ENCODE measurements at regions not wholly inside any gene's neighbourhood (a gene's known extent, or its start where the extent isn't known, plus 50 kb on each side); places are given as distances from the start of the nearest gene placed in this dataset.

- DNase-seq (ENCODE audit: low spot score in 2 of 2) = no peak
- no peak overlapping the region for H3K4me3 ChIP-seq (ENCODE audit: low read depth, poor library complexity, severe bottlenecking)
- intact Hi-C loops (cut with DNase I; ENCODE audit: low total_unique reads) = no loop called here
- WGBS, 2 donors = 29 to 49% methylated on average over 6 of the region's 6 CpGs
- no peak for TF ChIP-seq POLR2A (IDR thresholded peaks at IDR 0.05)
- TF ChIP-seq, protein P1, sequence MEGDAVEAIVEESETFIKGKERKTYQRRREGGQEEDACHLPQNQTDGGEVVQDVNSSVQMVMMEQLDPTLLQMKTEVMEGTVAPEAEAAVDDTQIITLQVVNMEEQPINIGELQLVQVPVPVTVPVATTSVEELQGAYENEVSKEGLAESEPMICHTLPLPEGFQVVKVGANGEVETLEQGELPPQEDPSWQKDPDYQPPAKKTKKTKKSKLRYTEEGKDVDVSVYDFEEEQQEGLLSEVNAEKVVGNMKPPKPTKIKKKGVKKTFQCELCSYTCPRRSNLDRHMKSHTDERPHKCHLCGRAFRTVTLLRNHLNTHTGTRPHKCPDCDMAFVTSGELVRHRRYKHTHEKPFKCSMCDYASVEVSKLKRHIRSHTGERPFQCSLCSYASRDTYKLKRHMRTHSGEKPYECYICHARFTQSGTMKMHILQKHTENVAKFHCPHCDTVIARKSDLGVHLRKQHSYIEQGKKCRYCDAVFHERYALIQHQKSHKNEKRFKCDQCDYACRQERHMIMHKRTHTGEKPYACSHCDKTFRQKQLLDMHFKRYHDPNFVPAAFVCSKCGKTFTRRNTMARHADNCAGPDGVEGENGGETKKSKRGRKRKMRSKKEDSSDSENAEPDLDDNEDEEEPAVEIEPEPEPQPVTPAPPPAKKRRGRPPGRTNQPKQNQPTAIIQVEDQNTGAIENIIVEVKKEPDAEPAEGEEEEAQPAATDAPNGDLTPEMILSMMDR (IDR thresholded peaks at IDR 0.05) = no peak
Observed at GRCh38 chr2:151007365-151007764, 254.3 kb downstream of the RBM43 start.

GRCh38 chr2:151002959-151003600 lies 258.6 kb downstream of the RBM43 start:
- 51 to 57% methylated on average over 5 of the region's 5 CpGs for WGBS, 2 donors
- TF ChIP-seq, protein P1 (IDR thresholded peaks at IDR 0.05) = no peak
- TF ChIP-seq POLR2A (IDR thresholded peaks at IDR 0.05) = no peak
- DNase-seq (ENCODE audit: low spot score in 2 of 2) = no peak
- intact Hi-C loops (cut with DNase I; ENCODE audit: low total_unique reads) = no loop called here
- no peak overlapping the region for H3K4me3 ChIP-seq (ENCODE audit: low read depth, poor library complexity, severe bottlenecking)

DNA sequence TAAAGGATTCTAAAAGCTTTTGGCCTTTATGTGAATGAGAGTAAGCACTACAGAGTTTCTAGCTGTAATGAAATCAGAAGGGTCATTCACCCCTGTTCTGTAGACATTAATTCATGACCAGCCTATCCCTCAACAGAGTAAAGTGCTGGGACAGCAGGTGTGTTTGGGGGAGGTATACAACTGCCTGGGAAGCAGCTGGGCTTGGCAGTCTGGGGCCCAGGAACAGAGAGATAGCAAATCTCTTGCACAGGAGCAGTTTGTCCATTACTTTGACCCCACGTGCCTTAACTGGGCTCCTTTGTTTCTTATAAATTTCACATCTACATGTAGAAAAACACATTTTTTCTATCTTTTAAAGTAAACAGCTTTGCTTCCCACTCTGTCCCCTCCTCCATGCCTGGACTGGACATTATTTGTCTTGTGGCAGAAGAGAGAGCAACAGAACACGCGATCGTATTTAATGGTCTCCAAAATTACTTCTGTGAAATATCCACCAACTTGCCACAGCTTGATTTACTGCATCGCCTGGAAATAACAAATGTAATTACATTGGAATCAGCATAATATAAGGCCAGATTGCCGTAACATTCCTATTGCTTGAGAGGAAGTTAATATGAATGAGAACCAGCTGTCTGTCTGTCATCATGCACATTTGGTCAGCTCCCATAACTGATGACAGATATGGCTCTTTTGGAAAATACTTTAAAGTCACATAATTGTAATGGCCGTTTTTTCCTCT lies 263.8 kb downstream of the RBM43 start:
- WGBS, 2 donors = 48 to 58% methylated on average over 7 of the region's 7 CpGs
- no peak for DNase-seq (ENCODE audit: low spot score in 2 of 2)
- intact Hi-C loops (cut with DNase I; ENCODE audit: low total_unique reads) = no loop called here
- TF ChIP-seq, protein P1 (IDR thresholded peaks at IDR 0.05) = no peak
- no peak for TF ChIP-seq POLR2A (IDR thresholded peaks at IDR 0.05)
- H3K4me3 ChIP-seq (ENCODE audit: low read depth, poor library complexity, severe bottlenecking) = no peak overlapping the region

- intact Hi-C loops (cut with DNase I; ENCODE audit: low total_unique reads) = no loop called here
- H3K4me3 ChIP-seq (ENCODE audit: low read depth, poor library complexity, severe bottlenecking) = no peak overlapping the region
- no peak for DNase-seq (ENCODE audit: low spot score in 2 of 2)
- no peak for TF ChIP-seq POLR2A (IDR thresholded peaks at IDR 0.05)
- 59 to 75% methylated on average over 4 of the region's 4 CpGs for WGBS, 2 donors
Observed at GRCh38 chr2:150997066-150997465, 264.6 kb downstream of the RBM43 start.

DNA sequence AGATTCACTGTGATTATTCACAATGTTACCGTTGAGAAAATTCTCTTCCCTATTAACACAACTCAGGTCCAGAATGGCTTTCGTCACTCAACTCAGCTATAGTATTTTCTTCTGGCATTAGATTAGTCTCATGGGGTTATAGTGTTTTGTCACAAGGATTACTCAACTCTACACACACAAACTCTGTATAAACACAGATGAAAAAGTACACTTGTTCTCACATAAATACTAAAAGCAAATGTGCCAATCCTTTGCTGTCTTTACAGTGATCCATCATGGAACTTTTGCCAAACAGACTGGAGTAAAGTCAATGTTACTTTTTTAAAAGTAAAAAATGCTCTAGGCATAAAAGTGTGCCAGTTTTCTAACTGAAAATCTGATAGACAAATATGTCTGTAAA lies 267.6 kb downstream of the RBM43 start:
- TF ChIP-seq, protein P1 (IDR thresholded peaks at IDR 0.05) = no peak
- TF ChIP-seq POLR2A (IDR thresholded peaks at IDR 0.05) = no peak
- WGBS, 2 donors = 31% methylated on average over 2 of the region's 2 CpGs
- no peak for DNase-seq (ENCODE audit: low spot score in 2 of 2)
- H3K4me3 ChIP-seq (ENCODE audit: low read depth, poor library complexity, severe bottlenecking) = no peak overlapping the region
- intact Hi-C loops (cut with DNase I; ENCODE audit: low total_unique reads) = no loop called here

GRCh38 chr2:150989969-150990368 lies 271.7 kb downstream of the RBM43 start:
- TF ChIP-seq POLR2A (IDR thresholded peaks at IDR 0.05) = no peak
- TF ChIP-seq, protein P1 (IDR thresholded peaks at IDR 0.05) = no peak
- no peak overlapping the region for H3K4me3 ChIP-seq (ENCODE audit: low read depth, poor library complexity, severe bottlenecking)
- WGBS, 2 donors = 81% methylated on average over 1 of the region's 1 CpG
- intact Hi-C loops (cut with DNase I; ENCODE audit: low total_unique reads) = no loop called here
- DNase-seq (ENCODE audit: low spot score in 2 of 2) = no peak
